Karpas-422 (cell line): ENCODE measurements at regions not wholly inside any gene's neighbourhood (a gene's known extent, or its start where the extent isn't known, plus 50 kb on each side); places are given as distances from the start of the nearest gene placed in this dataset.
"Not testable (repeated sequence)": the region's sequence is repeated elsewhere in the genome, so short reads cannot be mapped to it uniquely, and the experiment has no call there.

ENCODE experiments used
- DNase-seq: peaks from one replicate; pipeline ENCODE4 v3.0.0-alpha.2; 2015
- H2AFZ ChIP-seq: fragments of 200-600 bp; sonication (generic); 2 replicates; pipeline ENCODE4 v1.6.1; 2014; ENCODE audit warnings: antibody characterized with exemption, low read length, mixed read lengths
- H3K27ac ChIP-seq: fragments of 200-600 bp; sonication (generic); 2 replicates; pipeline ENCODE4 v1.5.1; 2014; ENCODE audit warnings: mild to moderate bottlenecking, low read length, moderate library complexity
- H3K27me3 ChIP-seq: fragments of 200-600 bp; sonication (generic); 2 replicates; pipeline ENCODE4 v1.6.1; 2014; ENCODE audit warnings: low read length, mixed read lengths
- H3K36me3 ChIP-seq: fragments of 200-600 bp; sonication (generic); 2 replicates; pipeline ENCODE4 v1.6.1; 2014; ENCODE audit warnings: low read length, mixed read lengths; ENCODE audit not compliant: insufficient read depth
- H3K4me1 ChIP-seq: fragments of 200-600 bp; sonication (generic); 2 replicates; pipeline ENCODE4 v1.6.1; 2014; ENCODE audit warnings: mild to moderate bottlenecking, low read length, mixed read lengths
- H3K4me2 ChIP-seq: fragments of 200-600 bp; sonication (generic); 2 replicates; pipeline ENCODE4 v1.6.1; 2014; ENCODE audit warnings: low read length, low read depth, mild to moderate bottlenecking; ENCODE audit not compliant: poor library complexity, severe bottlenecking
- H3K4me3 ChIP-seq: fragments of 200-600 bp; sonication (generic); 2 replicates; pipeline ENCODE4 v1.5.1; 2014; ENCODE audit warnings: mild to moderate bottlenecking, antibody characterized with exemption, low read length, mixed read lengths
- H3K79me2 ChIP-seq: fragments of 200-600 bp; sonication (generic); 2 replicates; pipeline ENCODE4 v1.6.1; 2014; ENCODE audit warnings: mild to moderate bottlenecking, low read length, mixed read lengths
- H3K9ac ChIP-seq: fragments of 200-600 bp; sonication (generic); 2 replicates; pipeline ENCODE4 v1.6.0; 2014; ENCODE audit warnings: low read length
- H3K9me2 ChIP-seq: fragments of 200-600 bp; sonication (generic), shearing (Covaris generic); replicated peaks from 2 replicates; pipeline ENCODE4 v1.6.0; 2014; ENCODE audit warnings: mild to moderate bottlenecking, low read length, moderate library complexity; ENCODE audit not compliant: insufficient read depth
- H3K9me3 ChIP-seq: fragments of 300-700, 200-600 bp; sonication (generic); 2 replicates; pipeline ENCODE4 v1.6.1; 2014; ENCODE audit warnings: low read length, mixed read lengths
- H4K20me1 ChIP-seq: fragments of 200-600 bp; sonication (generic); 2 replicates; pipeline ENCODE4 v1.6.1; 2014; ENCODE audit warnings: mild to moderate bottlenecking, antibody characterized with exemption, low read length, low read depth; ENCODE audit not compliant: insufficient read depth

- not testable (repeated sequence) for H3K9ac ChIP-seq, H3K27me3 ChIP-seq, H2AFZ ChIP-seq, DNase-seq, H3K9me2 ChIP-seq, H3K4me2 ChIP-seq, H3K4me1 ChIP-seq, H3K4me3 ChIP-seq, H4K20me1 ChIP-seq, H3K36me3 ChIP-seq, H3K9me3 ChIP-seq, H3K27ac ChIP-seq, H3K79me2 ChIP-seq
Observed at GRCh38 chr7:149687820-149688219, 85.6 kb downstream of the ZNF467 start.

DNA sequence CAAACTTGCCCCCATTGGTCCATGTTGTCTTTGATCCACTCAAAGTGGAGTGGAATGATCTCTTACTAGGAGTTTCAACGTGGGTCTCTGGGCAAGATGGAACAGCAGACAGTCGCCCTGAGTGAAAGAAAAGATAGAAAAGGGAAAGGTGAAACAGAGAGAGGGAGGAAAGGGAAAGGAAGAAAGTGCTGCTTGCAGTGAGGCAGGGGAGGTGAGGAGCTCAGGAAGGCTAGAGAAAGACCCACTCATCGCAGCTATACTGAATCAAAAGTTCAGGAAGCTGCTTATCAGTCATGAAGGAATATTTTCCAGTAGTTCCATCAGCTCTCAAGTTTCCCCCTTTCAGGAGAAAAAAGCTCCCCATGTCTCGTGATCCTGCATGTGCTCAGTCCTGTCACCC lies 86.9 kb downstream of the ZNF467 start:
- Histone ChIP-seq H3K9ac (no peak overlapping the region), H3K4me2 (no peak overlapping the region), H3K4me1 (peaks cover 8% of the 10 kb centered on the region), H2AFZ (no peak overlapping the region), H3K79me2 (no peaks in the 10 kb centered on the region), H3K9me2 (no peaks in the 10 kb centered on the region), H3K27me3 (no peaks in the 10 kb centered on the region), H3K9me3 (no peaks in the 10 kb centered on the region), H4K20me1 (no peaks in the 10 kb centered on the region), H3K27ac (no peak overlapping the region), H3K4me3 (no peak overlapping the region), H3K36me3 (no peaks in the 10 kb centered on the region)
- no peak for DNase-seq

DNA sequence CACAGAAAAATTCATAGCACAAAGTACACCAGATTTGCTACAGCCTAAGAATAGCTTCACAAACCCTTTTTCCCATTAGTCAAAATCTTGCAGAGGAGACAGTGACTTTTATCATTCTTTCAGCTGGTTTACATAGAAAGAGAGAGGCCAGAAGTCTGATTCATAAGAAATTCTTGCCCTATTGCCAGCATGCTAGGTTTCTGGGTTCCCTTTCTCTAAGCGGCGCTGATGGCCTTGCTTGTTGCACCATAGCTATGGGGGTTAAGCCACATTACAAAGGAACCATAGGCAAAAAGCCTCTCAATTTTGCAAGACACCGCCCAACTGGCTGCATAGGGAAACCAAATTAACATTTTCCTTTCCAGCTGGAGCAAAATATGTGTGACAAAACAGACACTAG lies 87.4 kb downstream of the ZNF467 start:
- Histone ChIP-seq H3K9ac (no peak overlapping the region), H3K4me1 (peaks cover 8% of the 10 kb centered on the region), H3K27ac (no peak overlapping the region), H2AFZ (no peak overlapping the region), H3K9me3 (peaks cover 3% of the 10 kb centered on the region; the same call in 1 of the 2 replicates), H3K4me3 (no peak overlapping the region), H3K27me3 (no peaks in the 10 kb centered on the region), H4K20me1 (no peaks in the 10 kb centered on the region), H3K4me2 (no peak overlapping the region), H3K79me2 (no peaks in the 10 kb centered on the region), H3K36me3 (no peaks in the 10 kb centered on the region), H3K9me2 (no peaks in the 10 kb centered on the region)
- DNase-seq, result no peak

GRCh38 chr7:149685455-149685854 lies 87.9 kb downstream of the ZNF467 start:
- Histone ChIP-seq H3K4me2 (no peak overlapping the region), H3K27me3 (no peaks in the 10 kb centered on the region), H3K27ac (no peak overlapping the region), H2AFZ (no peak overlapping the region), H3K9ac (no peak overlapping the region), H3K4me1 (peaks cover 8% of the 10 kb centered on the region), H3K9me3 (peaks cover 7% of the 10 kb centered on the region; the same call in 1 of the 2 replicates), H3K9me2 (no peaks in the 10 kb centered on the region), H3K79me2 (no peaks in the 10 kb centered on the region), H3K36me3 (no peaks in the 10 kb centered on the region), H3K4me3 (no peak overlapping the region), H4K20me1 (no peaks in the 10 kb centered on the region)
- no peak for DNase-seq

- Histone ChIP-seq H3K4me1 (peaks cover 8% of the 10 kb centered on the region), H3K36me3 (no peaks in the 10 kb centered on the region), H3K9ac (no peak overlapping the region), H3K4me3 (no peak overlapping the region), H3K27ac (no peak overlapping the region), H4K20me1 (no peaks in the 10 kb centered on the region), H3K4me2 (no peak overlapping the region), H3K79me2 (no peaks in the 10 kb centered on the region), H3K27me3 (peaks cover 6% of the 10 kb centered on the region; the same call in 1 of the 2 replicates), H3K9me3 (peaks cover 11% of the 10 kb centered on the region), H3K9me2 (no peaks in the 10 kb centered on the region), H2AFZ (no peak overlapping the region)
- DNase-seq, result no peak
Observed at GRCh38 chr7:149683898-149684297, 89.5 kb downstream of the ZNF467 start.

GRCh38 chr7:149683181-149683580 lies 90.2 kb downstream of the ZNF467 start:
- Histone ChIP-seq H2AFZ (no peak overlapping the region), H3K27me3 (peaks cover 6% of the 10 kb centered on the region; the same call in 1 of the 2 replicates), H3K4me2 (peak overlapping the region; percentile 12), H3K4me1 (peaks cover 8% of the 10 kb centered on the region), H3K79me2 (no peaks in the 10 kb centered on the region), H4K20me1 (no peaks in the 10 kb centered on the region), H3K27ac (no peak overlapping the region), H3K36me3 (no peaks in the 10 kb centered on the region), H3K4me3 (no peak overlapping the region), H3K9me2 (no peaks in the 10 kb centered on the region), H3K9me3 (peaks cover 11% of the 10 kb centered on the region), H3K9ac (no peak overlapping the region)
- no peak for DNase-seq

DNA sequence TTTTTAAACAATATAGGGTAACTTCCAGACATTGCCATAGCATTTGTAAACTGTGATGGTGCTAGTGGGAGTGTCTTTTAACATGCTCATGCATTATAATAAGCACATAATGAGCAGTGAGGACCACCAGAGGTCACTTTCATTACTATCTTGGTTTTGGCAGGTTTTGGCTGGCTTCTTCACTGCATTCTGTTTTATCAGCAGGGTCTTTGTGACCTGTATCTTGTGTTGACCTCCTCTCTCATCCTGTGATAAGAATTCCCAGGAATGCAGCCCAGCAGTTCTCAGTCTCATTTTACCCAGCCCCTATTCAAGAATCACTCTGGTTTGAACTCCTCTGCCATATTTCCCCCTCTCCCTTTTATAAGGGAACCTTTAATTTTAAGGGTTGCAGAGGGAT lies 91.3 kb downstream of the ZNF467 start:
- peaks cover 6% of the 10 kb centered on the region; the same call in 1 of the 2 replicates for H3K27me3 ChIP-seq
- H3K4me2 ChIP-seq, result no peak overlapping the region
- H3K9me3 ChIP-seq, result peaks cover 11% of the 10 kb centered on the region
- peaks cover 8% of the 10 kb centered on the region for H3K4me1 ChIP-seq
- H3K79me2 ChIP-seq, result no peaks in the 10 kb centered on the region
- no peaks in the 10 kb centered on the region for H4K20me1 ChIP-seq
- H3K4me3 ChIP-seq, result no peak overlapping the region
- H3K36me3 ChIP-seq, result no peaks in the 10 kb centered on the region
- no peak overlapping the region for H3K9ac ChIP-seq
- H2AFZ ChIP-seq, result no peak overlapping the region
- H3K27ac ChIP-seq, result no peak overlapping the region
- H3K9me2 ChIP-seq, result no peaks in the 10 kb centered on the region
- DNase-seq, result no peak

GRCh38 chr7:149681274-149681673 lies 92.1 kb downstream of the ZNF467 start:
- Histone ChIP-seq H3K4me2 (no peak overlapping the region), H4K20me1 (no peaks in the 10 kb centered on the region), H3K9me2 (no peaks in the 10 kb centered on the region), H3K36me3 (no peaks in the 10 kb centered on the region), H3K27me3 (peaks cover 6% of the 10 kb centered on the region; the same call in 1 of the 2 replicates), H3K79me2 (no peaks in the 10 kb centered on the region), H2AFZ (no peak overlapping the region), H3K4me1 (peaks cover 8% of the 10 kb centered on the region), H3K9me3 (peaks cover 11% of the 10 kb centered on the region), H3K9ac (no peak overlapping the region), H3K4me3 (no peak overlapping the region), H3K27ac (no peak overlapping the region)
- DNase-seq, result no peak
